ENCODE measurements at regions not wholly inside any gene's neighbourhood (a gene's known extent, or its start where the extent isn't known, plus 50 kb on each side); places are given as distances from the start of the nearest gene placed in this dataset.

DNA sequence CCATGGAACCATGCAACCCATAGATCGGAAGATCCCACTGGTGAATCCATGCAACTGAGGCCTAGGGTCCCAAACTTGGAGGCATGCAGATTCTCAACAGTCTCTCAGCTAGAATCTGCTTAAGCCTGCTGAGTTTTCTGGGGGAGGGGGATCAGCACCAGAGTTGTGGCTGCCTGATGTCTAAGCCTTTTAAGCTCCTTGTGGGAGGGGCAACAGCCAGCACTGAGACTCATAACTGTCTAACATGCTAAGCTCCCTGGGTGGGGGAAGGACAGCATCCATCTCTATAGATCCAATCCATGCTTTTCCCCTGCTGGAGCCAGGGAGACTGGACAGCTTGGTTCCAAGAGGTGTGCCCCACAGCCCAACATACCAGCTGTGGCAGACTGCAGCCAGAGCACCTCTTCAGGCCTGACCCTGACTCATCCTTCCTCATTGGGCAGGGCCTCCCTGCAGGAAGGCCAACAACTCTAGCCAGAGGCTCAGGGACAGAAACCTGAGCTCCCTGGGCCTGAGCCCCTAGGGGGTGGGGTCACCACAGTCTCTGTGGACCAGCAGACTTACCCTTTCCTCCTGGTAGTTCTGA, 300.1 kb upstream of the SLC7A11 start:
- Histone ChIP-seq H2BK5ac (ENCODE audit: low read depth, low read length, poor library complexity, severe bottlenecking) (no peak overlapping the region), H2BK15ac (ENCODE audit: low read depth, low read length) (no peak overlapping the region), H3K18ac (ENCODE audit: low read depth, low read length) (no peak overlapping the region), H2AFZ (replicated peaks; ENCODE audit: low read length, poor library complexity) (no peak overlapping the region), H2AK9ac (replicated peaks; ENCODE audit: low read depth, low read length, poor library complexity) (no peak overlapping the region), H3K4me2 (ENCODE audit: low read depth, low read length) (no peak overlapping the region), H3K79me1 (ENCODE audit: low read depth in 1 of 2, low read length in 2 of 2) (no peaks in the 10 kb centered on the region), H4K5ac (ENCODE audit: low read depth, low read length) (no peak overlapping the region), H3K56ac (ENCODE audit: extremely low read depth, insufficient read depth, low read length) (no peak overlapping the region), H3K36me3 (ENCODE audit: control insufficient read depth, insufficient read depth, low read length) (no peaks in the 10 kb centered on the region), H4K91ac (ENCODE audit: insufficient read depth, low read depth, low read length) (no peak overlapping the region), H3K9me3 (ENCODE audit: control insufficient read depth, insufficient read depth, low read length) (no peaks in the 10 kb centered on the region), H3K14ac (replicated peaks; ENCODE audit: low read depth, low read length) (no peak overlapping the region; the same call in 1 of the 2 replicates), H3K4me1 (ENCODE audit: control insufficient read depth, insufficient read depth, low read length) (peaks cover 6% of the 10 kb centered on the region; the same call in 1 of the 2 replicates), H2BK120ac (ENCODE audit: low read depth, low read length) (no peak overlapping the region), H3K4me3 (ENCODE audit: insufficient read depth, low read depth, low read length) (no peak overlapping the region), H3K23ac (ENCODE audit: low read depth, low read length) (no peak overlapping the region), H2BK20ac (ENCODE audit: low read depth, low read length) (no peak overlapping the region), H4K20me1 (ENCODE audit: insufficient read depth, low read length) (no peaks in the 10 kb centered on the region), H3K4ac (ENCODE audit: low read depth, low read length) (no peak overlapping the region), H3K27ac (ENCODE audit: insufficient read depth, low read length) (no peak overlapping the region), H3K27me3 (ENCODE audit: control insufficient read depth, insufficient read depth, low read length) (no peaks in the 10 kb centered on the region), H3K9ac (ENCODE audit: low read depth, low read length) (no peak overlapping the region), H4K8ac (ENCODE audit: low read depth in 2 of 2, low read length in 2 of 2) (peak overlapping the region in 1 of 2 experiments; percentile 53; a peak in 1 of 4 replicates), H2AK5ac (ENCODE audit: low read depth, low read length) (no peak overlapping the region), H3K9me1 (ENCODE audit: insufficient read depth, low read length) (no peaks in the 10 kb centered on the region; the same call in 1 of the 2 replicates)
- in situ Hi-C loops (cut with MboI; ENCODE audit: low sequenced_read_pairs) (no loop called here), dilution Hi-C loops (cut with HindIII; ENCODE audit: low sequenced_read_pairs, unreplicated experiment) (no loop called here), intact Hi-C loops (cut with micrococcal nuclease) (no loop called here)
- no CpG with 5 or more reads among the region's 1 CpG for WGBS, 2 experiments (ENCODE audit: extremely low coverage in 2 of 2, insufficient read length in 1 of 2)
- ATAC-seq (ENCODE audit: low read depth) (peak; percentile 50), DNase-seq (peak; percentile 20)
- ChIA-PET POLR2A (ENCODE audit: unreplicated experiment) (interaction anchor here (0.5 kb wide), 1 partner anchor 889 kb away, joined by 5 read pairs; no protein-coding TSS in a partner anchor), CTCF (no interaction called here)
- TF ChIP-seq RCOR1 (IDR thresholded peaks at IDR 0.05; ENCODE audit: insufficient replicate concordance, low read length) (no peak), FOS (IDR thresholded peaks at IDR 0.05; ENCODE audit: low read depth, low read length) (no peak), NFE2L2 (IDR thresholded peaks at IDR 0.05; ENCODE audit: low read depth, low read length) (no peak), MAZ (IDR thresholded peaks at IDR 0.05; ENCODE audit: borderline replicate concordance, low read depth, low read length) (no peak), MAFK (IDR thresholded peaks at IDR 0.05; ENCODE audit: low read depth, low read length) (no peak), CEBPB (IDR thresholded peaks at IDR 0.05; ENCODE audit: low read depth, low read length) (no peak), POLR2A (IDR thresholded peaks at IDR 0.05; ENCODE audit: low read depth, low read length) (no peak), MXI1 (IDR thresholded peaks at IDR 0.05; ENCODE audit: borderline replicate concordance, low read depth, low read length) (no peak), BHLHE40 (IDR thresholded peaks at IDR 0.05; ENCODE audit: low read depth, low read length) (no peak), SMC3 (IDR thresholded peaks at IDR 0.05; ENCODE audit: low read depth, low read length) (no peak), RFX5 (IDR thresholded peaks at IDR 0.05; ENCODE audit: low read depth, low read length) (no peak), CHD1 (IDR thresholded peaks at IDR 0.05; ENCODE audit: low read depth, low read length) (no peak), RAD21 (IDR thresholded peaks at IDR 0.05; ENCODE audit: low read length) (no peak)
- TF ChIP-seq, protein P1, sequence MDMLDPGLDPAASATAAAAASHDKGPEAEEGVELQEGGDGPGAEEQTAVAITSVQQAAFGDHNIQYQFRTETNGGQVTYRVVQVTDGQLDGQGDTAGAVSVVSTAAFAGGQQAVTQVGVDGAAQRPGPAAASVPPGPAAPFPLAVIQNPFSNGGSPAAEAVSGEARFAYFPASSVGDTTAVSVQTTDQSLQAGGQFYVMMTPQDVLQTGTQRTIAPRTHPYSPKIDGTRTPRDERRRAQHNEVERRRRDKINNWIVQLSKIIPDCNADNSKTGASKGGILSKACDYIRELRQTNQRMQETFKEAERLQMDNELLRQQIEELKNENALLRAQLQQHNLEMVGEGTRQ (IDR thresholded peaks at IDR 0.05; ENCODE audit: low read depth, low read length): no peak
- TF ChIP-seq, protein P2, sequence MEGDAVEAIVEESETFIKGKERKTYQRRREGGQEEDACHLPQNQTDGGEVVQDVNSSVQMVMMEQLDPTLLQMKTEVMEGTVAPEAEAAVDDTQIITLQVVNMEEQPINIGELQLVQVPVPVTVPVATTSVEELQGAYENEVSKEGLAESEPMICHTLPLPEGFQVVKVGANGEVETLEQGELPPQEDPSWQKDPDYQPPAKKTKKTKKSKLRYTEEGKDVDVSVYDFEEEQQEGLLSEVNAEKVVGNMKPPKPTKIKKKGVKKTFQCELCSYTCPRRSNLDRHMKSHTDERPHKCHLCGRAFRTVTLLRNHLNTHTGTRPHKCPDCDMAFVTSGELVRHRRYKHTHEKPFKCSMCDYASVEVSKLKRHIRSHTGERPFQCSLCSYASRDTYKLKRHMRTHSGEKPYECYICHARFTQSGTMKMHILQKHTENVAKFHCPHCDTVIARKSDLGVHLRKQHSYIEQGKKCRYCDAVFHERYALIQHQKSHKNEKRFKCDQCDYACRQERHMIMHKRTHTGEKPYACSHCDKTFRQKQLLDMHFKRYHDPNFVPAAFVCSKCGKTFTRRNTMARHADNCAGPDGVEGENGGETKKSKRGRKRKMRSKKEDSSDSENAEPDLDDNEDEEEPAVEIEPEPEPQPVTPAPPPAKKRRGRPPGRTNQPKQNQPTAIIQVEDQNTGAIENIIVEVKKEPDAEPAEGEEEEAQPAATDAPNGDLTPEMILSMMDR (conservative IDR thresholded peaks at IDR 0.05; ENCODE audit: low read depth, low read length): no peak
- BruUV-seq (replicated peaks): no TSS peak
